Natural killer cell (primary cell): ENCODE measurements at regions not wholly inside any gene's neighbourhood (a gene's known extent, or its start where the extent isn't known, plus 50 kb on each side); places are given as distances from the start of the nearest gene placed in this dataset.
"Not testable (repeated sequence)": the region's sequence is repeated elsewhere in the genome, so short reads cannot be mapped to it uniquely, and the experiment has no call there.

Experiments
- ATAC-seq, 3 donors: fragments of 150-1000 bp in 2 of 3; fragments of 200-7000 bp in 1 of 3; cut with Tn5 transposase; 1 replicate in 1 of 3; 2 replicates in 2 of 3; pipeline ENCODE4 v1.10.0; 2021; ENCODE audit warnings: mild to moderate bottlenecking in 2 of 3, moderate library complexity in 2 of 3
- DNase-seq, 2 donors: peaks; one replicate each; pipeline versions ENCODE4 v3.0.0 to v3.0.0-alpha.2; 2013 to 2021; ENCODE audit warnings: mixed read lengths in 1 of 2
- H3K27ac ChIP-seq: one replicate; pipeline ENCODE4 v1.5.1; 2013; ENCODE audit warnings: mild to moderate bottlenecking, low read length
- H3K27me3 ChIP-seq: one replicate; pipeline ENCODE4 v1.6.1; 2013; ENCODE audit warnings: low read length; ENCODE audit not compliant: control insufficient read depth, insufficient read depth
- H3K36me3 ChIP-seq: one replicate; pipeline ENCODE4 v1.6.1; 2013; ENCODE audit warnings: low read length; ENCODE audit not compliant: control insufficient read depth, insufficient read depth
- H3K4me1 ChIP-seq: one replicate; pipeline ENCODE4 v1.6.1; 2013; ENCODE audit warnings: low read length; ENCODE audit not compliant: control insufficient read depth, insufficient read depth
- H3K4me3 ChIP-seq: one replicate; pipeline ENCODE4 v1.5.1; 2013; ENCODE audit warnings: low read length
- H3K9me3 ChIP-seq: one replicate; pipeline ENCODE4 v1.6.1; 2013; ENCODE audit warnings: low read length; ENCODE audit not compliant: control insufficient read depth, insufficient read depth
- H3K27ac Mint-ChIP-seq, 2 donors: one replicate each; pipeline ENCODE4 v1.8.0; 2022; ENCODE audit warnings: mild to moderate bottlenecking in 2 of 2, mixed read lengths in 2 of 2, moderate library complexity in 1 of 2
- H3K27me3 Mint-ChIP-seq, 2 donors: one replicate each; pipeline ENCODE4 v1.8.0; 2022; ENCODE audit warnings: low read depth in 2 of 2, mixed read lengths in 2 of 2
- H3K36me3 Mint-ChIP-seq: one replicate; pipeline ENCODE4 v1.8.0; 2022; ENCODE audit warnings: mixed read lengths
- H3K4me1 Mint-ChIP-seq, 2 donors: one replicate each; pipeline ENCODE4 v1.8.0; 2022; ENCODE audit warnings: mixed read lengths in 2 of 2
- H3K4me3 Mint-ChIP-seq: one replicate; pipeline ENCODE4 v1.8.0; 2022; ENCODE audit warnings: mild to moderate bottlenecking, moderate library complexity, mixed read lengths
- H3K9me3 Mint-ChIP-seq, 2 donors: one replicate each; pipeline ENCODE4 v1.8.0; 2022; ENCODE audit warnings: mixed read lengths in 2 of 2
- WGBS: methylation state at CpG from one replicate; pipeline ENCODE4 v1.1.7; 2013; ENCODE audit warnings: missing lambda C conversion rate; ENCODE audit not compliant: insufficient coverage; 5-methylcytosine and 5-hydroxymethylcytosine counted together
- intact Hi-C: fragments of 100-400 bp; cut with micrococcal nuclease; formaldehyde crosslinking; loops from one replicate; pipeline ENCODE4 v1.14.2; 2022
- TF ChIP-seq, protein P1 (sequence below): fragments of 200-600 bp; IDR thresholded peaks from one replicate; pipeline ENCODE4 v1.8.0; 2022; ENCODE audit warnings: antibody characterized with exemption

DNA sequence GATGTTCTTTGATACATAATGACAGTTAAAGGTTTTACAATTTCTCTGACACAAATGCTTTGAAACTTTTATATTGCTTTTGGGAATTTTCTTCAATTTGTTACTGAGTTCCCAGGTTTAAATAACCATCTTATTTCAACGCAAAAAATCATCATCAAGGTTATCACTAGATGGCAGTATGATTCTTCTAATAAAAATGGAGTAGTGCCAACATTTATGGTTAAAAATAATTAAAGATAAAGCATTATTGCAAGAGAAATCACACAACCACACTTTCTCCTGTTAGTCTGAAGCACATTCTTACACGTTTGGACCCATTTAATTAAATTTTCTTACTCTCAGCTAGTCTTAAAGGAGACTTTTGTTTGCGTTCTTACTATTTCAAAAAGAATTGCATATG, 611.3 kb upstream of the CPXCR1 start:
- no peak overlapping the region for H3K4me3 Mint-ChIP-seq
- no peak overlapping the region for H3K27ac Mint-ChIP-seq
- 17% methylated on average over 1 of the region's 3 CpGs for WGBS
- TF ChIP-seq, protein P1, sequence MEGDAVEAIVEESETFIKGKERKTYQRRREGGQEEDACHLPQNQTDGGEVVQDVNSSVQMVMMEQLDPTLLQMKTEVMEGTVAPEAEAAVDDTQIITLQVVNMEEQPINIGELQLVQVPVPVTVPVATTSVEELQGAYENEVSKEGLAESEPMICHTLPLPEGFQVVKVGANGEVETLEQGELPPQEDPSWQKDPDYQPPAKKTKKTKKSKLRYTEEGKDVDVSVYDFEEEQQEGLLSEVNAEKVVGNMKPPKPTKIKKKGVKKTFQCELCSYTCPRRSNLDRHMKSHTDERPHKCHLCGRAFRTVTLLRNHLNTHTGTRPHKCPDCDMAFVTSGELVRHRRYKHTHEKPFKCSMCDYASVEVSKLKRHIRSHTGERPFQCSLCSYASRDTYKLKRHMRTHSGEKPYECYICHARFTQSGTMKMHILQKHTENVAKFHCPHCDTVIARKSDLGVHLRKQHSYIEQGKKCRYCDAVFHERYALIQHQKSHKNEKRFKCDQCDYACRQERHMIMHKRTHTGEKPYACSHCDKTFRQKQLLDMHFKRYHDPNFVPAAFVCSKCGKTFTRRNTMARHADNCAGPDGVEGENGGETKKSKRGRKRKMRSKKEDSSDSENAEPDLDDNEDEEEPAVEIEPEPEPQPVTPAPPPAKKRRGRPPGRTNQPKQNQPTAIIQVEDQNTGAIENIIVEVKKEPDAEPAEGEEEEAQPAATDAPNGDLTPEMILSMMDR, result no peak
- no peaks in the 10 kb centered on the region for H3K27me3 ChIP-seq
- intact Hi-C loops, result no loop called here
- no peaks in the 10 kb centered on the region for H3K4me1 Mint-ChIP-seq
- H3K27me3 Mint-ChIP-seq, result no peaks in the 10 kb centered on the region
- H3K9me3 ChIP-seq, result no peaks in the 10 kb centered on the region
- no peaks in the 10 kb centered on the region for H3K36me3 Mint-ChIP-seq
- no peaks in the 10 kb centered on the region for H3K36me3 ChIP-seq
- H3K4me1 ChIP-seq, result no peaks in the 10 kb centered on the region
- H3K27ac ChIP-seq, result no peak overlapping the region
- peaks cover 0 to 2% of the 10 kb centered on the region in 2 donors for H3K9me3 Mint-ChIP-seq
- DNase-seq (no peak), ATAC-seq (no peak)
- H3K4me3 ChIP-seq, result no peak overlapping the region

DNA sequence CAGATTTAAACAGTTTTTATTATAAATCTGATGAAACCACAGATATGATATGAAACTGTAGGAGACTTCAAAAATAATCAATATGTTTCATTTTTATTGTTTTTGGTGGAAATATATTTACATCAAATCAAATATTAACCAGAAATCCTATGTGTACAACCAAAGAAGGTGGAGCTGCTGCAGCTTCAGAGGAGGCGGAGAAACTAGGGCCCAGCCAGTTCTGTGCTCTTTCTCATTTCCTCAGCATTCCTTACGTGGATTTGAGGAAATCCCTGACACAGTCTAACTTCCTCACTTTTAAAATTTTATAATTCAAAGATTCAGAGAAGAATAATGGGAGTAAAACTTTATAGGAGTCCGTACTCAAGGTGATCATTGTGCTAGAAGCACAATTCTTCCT, 610.7 kb upstream of the CPXCR1 start:
- H3K4me1 ChIP-seq, result no peaks in the 10 kb centered on the region
- no peaks in the 10 kb centered on the region for H3K9me3 ChIP-seq
- Mint-ChIP-seq H3K27me3 (no peaks in the 10 kb centered on the region), H3K27ac (no peak overlapping the region), H3K9me3 (peaks cover 0 to 2% of the 10 kb centered on the region in 2 donors), H3K4me3 (no peak overlapping the region), H3K36me3 (no peaks in the 10 kb centered on the region), H3K4me1 (no peaks in the 10 kb centered on the region)
- ATAC-seq (no peak), DNase-seq (no peak)
- no peaks in the 10 kb centered on the region for H3K27me3 ChIP-seq
- no CpG with 5 or more reads among the region's 3 CpGs for WGBS
- intact Hi-C loops, result no loop called here
- H3K4me3 ChIP-seq, result no peak overlapping the region
- TF ChIP-seq, protein P1, result no peak
- no peaks in the 10 kb centered on the region for H3K36me3 ChIP-seq
- H3K27ac ChIP-seq, result no peak overlapping the region

DNA sequence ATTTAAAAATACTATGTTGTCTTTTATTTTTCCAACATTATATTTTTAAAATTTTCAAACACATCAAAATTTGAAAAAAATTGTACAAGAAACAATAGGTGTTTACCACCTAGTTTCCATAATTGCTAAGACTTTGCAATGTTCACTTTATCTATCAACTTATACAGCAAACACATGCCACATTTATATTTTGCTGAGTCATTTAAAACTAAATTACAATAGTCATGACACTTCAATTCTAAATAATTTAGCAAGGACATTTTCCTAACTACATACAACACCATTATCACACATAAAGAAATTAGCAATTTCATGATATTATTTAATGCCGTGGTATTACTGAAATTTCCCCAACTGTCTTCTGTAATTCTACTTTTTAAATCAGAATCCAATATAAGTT, 600.4 kb upstream of the CPXCR1 start:
- H3K27ac Mint-ChIP-seq, result no peak overlapping the region
- H3K4me3 Mint-ChIP-seq, result no peak overlapping the region
- H3K27me3 Mint-ChIP-seq, result no peaks in the 10 kb centered on the region
- no peaks in the 10 kb centered on the region for H3K4me1 Mint-ChIP-seq
- Histone ChIP-seq H3K4me3 (no peak overlapping the region), H3K27ac (no peak overlapping the region), H3K27me3 (no peaks in the 10 kb centered on the region), H3K9me3 (no peaks in the 10 kb centered on the region), H3K4me1 (no peaks in the 10 kb centered on the region), H3K36me3 (no peaks in the 10 kb centered on the region)
- H3K9me3 Mint-ChIP-seq, result peaks cover 0 to 5% of the 10 kb centered on the region in 2 donors
- no peak for ATAC-seq
- TF ChIP-seq, protein P1, result no peak
- no CpG with 5 or more reads among the region's 1 CpG for WGBS
- no peak for DNase-seq
- no peaks in the 10 kb centered on the region for H3K36me3 Mint-ChIP-seq
- intact Hi-C loops, result no loop called here

DNA sequence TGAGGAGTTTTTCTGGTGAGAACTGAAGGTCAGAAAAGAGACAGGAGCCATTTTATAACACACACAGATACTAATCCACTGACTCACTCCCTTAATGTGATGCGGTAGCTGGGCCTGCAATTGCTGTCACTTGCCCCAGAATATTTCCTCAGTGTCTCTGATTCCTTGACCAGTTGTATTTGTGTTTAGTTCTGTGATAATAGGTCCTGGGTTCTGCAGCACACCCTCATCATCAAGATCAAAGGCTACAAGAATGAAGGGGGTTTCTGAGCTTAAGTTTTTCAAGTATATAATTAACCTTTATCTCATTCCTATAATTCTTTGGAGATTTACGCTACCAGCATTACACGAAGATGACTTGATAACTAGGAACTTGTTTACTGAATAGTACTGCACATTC, 576.5 kb upstream of the CPXCR1 start:
- Histone ChIP-seq H3K9me3 (no peaks in the 10 kb centered on the region), H3K36me3 (no peaks in the 10 kb centered on the region), H3K27me3 (no peaks in the 10 kb centered on the region), H3K4me3 (no peak overlapping the region), H3K27ac (no peak overlapping the region), H3K4me1 (no peaks in the 10 kb centered on the region)
- no peak overlapping the region for H3K27ac Mint-ChIP-seq
- no peak overlapping the region for H3K4me3 Mint-ChIP-seq
- H3K36me3 Mint-ChIP-seq, result no peaks in the 10 kb centered on the region
- H3K27me3 Mint-ChIP-seq, result no peaks in the 10 kb centered on the region
- TF ChIP-seq, protein P1, result no peak
- WGBS, result 80% methylated on average over 1 of the region's 3 CpGs
- DNase-seq (no peak), ATAC-seq (no peak)
- H3K4me1 Mint-ChIP-seq, result no peaks in the 10 kb centered on the region
- peaks cover 4 to 14% of the 10 kb centered on the region in 2 donors for H3K9me3 Mint-ChIP-seq
- intact Hi-C loops, result no loop called here

DNA sequence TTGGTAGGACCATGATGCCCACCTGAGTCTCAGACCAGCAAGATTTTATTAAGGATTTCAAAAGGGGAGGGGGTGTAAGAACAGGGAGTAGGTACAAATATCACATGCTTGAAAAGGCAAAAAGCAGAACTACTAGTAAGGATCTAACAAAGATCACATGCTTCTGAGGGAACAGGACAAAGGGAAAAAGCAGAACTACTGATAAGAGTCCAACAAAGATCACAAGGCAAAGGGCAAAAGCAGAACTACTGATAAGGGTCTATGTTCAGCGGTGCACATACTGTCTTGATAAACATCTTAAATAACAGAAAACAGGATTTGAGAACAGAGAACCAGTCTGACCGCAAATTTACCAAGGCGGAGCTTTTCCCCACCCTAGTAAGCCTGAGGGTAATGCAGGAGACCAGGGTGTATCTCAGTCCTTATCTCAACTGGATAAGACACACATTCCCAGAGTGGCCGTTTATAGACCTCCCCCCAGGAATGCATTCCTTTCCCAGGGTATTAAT, 573.0 kb upstream of the CPXCR1 start:
- intact Hi-C loops, H3K4me3 Mint-ChIP-seq, H3K27me3 ChIP-seq, H3K4me1 ChIP-seq, H3K4me1 Mint-ChIP-seq, H3K9me3 ChIP-seq, H3K9me3 Mint-ChIP-seq, H3K27ac ChIP-seq, ATAC-seq, H3K27ac Mint-ChIP-seq, H3K27me3 Mint-ChIP-seq, H3K36me3 Mint-ChIP-seq, H3K36me3 ChIP-seq, DNase-seq, H3K4me3 ChIP-seq: not testable (repeated sequence)
- 27% methylated on average over 3 of the region's 4 CpGs for WGBS
